HCT116 (cell line): ENCODE measurements at regions not wholly inside any gene's neighbourhood (a gene's known extent, or its start where the extent isn't known, plus 50 kb on each side); places are given as distances from the start of the nearest gene placed in this dataset.

ENCODE experiments used
- CEBPB ChIP-seq: IDR thresholded peaks from 2 replicates; pipeline ENCODE4 v1.6.1; 2012; ENCODE audit warnings: low read depth
- CTCF ChIP-seq, 3 experiments: fragments of 200-600 bp in 1 of 3; sonication (generic) in 1 of 3; IDR thresholded peaks in 2 of 3; conservative IDR thresholded peaks in 1 of 3; 2 replicates each; pipeline ENCODE4 v1.5.1; 2012 to 2017; ENCODE audit warnings: low read depth in 2 of 3, low read length in 2 of 3, antibody characterized with exemption in 1 of 3, borderline replicate concordance in 1 of 3, control low read depth in 1 of 3, mild to moderate bottlenecking in 1 of 3, mixed read lengths in 1 of 3, mixed run types in 1 of 3, moderate library complexity in 1 of 3; ENCODE audit not compliant: insufficient read depth in 1 of 3
- ELF1 ChIP-seq: IDR thresholded peaks from 2 replicates; pipeline ENCODE4 v1.6.1; 2012; ENCODE audit warnings: low read depth, borderline replicate concordance
- POLR2A ChIP-seq: IDR thresholded peaks from 2 replicates; pipeline ENCODE4 v1.7.0; 2011; ENCODE audit warnings: borderline replicate concordance; ENCODE audit not compliant: insufficient read depth, insufficient read length; ENCODE audit errors: extremely low read depth
- RAD21 ChIP-seq: IDR thresholded peaks from 2 replicates; pipeline ENCODE4 v1.6.1; 2012; ENCODE audit warnings: low read depth, mild to moderate bottlenecking
- ZBTB33 ChIP-seq: IDR thresholded peaks from 2 replicates; pipeline ENCODE4 v1.6.1; 2011; ENCODE audit warnings: mild to moderate bottlenecking, low read length, moderate library complexity; ENCODE audit not compliant: insufficient replicate concordance; ENCODE audit errors: extremely low read depth

DNA sequence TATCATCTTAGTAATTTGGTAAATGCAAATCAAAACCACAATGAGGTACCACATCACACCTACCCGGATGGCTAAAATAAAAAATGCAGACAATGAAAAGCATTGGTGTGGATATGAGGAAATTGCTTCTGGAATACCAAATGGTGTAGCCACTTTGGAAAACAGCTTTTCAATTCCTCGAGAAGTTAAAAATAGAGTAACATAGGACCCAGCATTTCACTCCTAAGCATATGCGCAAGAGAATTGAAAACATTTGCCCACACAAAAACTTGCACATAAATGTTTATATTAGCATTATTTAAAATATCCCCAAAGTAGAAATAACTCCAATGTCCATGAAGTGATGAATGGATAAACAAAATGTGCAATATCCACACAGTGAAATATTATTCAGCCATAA, 608.7 kb downstream of the ISL1 start:
- TF ChIP-seq CTCF (IDR thresholded peaks at IDR 0.05 in 2 of 3, conservative IDR thresholded peaks at IDR 0.05 in 1 of 3; ENCODE audit: borderline replicate concordance in 1 of 3, insufficient read depth in 1 of 3, low read depth in 2 of 3, low read length in 2 of 3), result no peak
- no peak for TF ChIP-seq RAD21
- no peak for TF ChIP-seq CEBPB
- TF ChIP-seq ELF1, result no peak
- no peak for TF ChIP-seq POLR2A
- no peak for TF ChIP-seq ZBTB33
